Muscle of arm (tissue), 1 donor: ENCODE measurements at regions not wholly inside any gene's neighbourhood (a gene's known extent, or its start where the extent isn't known, plus 50 kb on each side); places are given as distances from the start of the nearest gene placed in this dataset.

Source experiments
- DNase-seq: peaks from one replicate; pipeline ENCODE4 v3.0.0-alpha.2; 2013

GRCh38 chr3:168514252-168514651, 418.5 kb upstream of the GOLIM4 start:
- no peak for DNase-seq

GRCh38 chr3:168512802-168513201, 417.1 kb upstream of the GOLIM4 start:
- DNase-seq = no peak

- DNase-seq = no peak
Observed at GRCh38 chr3:168511428-168512014, 415.8 kb upstream of the GOLIM4 start.

GRCh38 chr3:168506589-168506988, 410.9 kb upstream of the GOLIM4 start:
- no peak for DNase-seq

GRCh38 chr3:168501570-168501969, 405.8 kb upstream of the GOLIM4 start:
- DNase-seq = no peak

- DNase-seq = no peak
Observed at GRCh38 chr3:168498194-168498593, 402.5 kb upstream of the GOLIM4 start.

- no peak for DNase-seq
Observed at GRCh38 chr3:168497741-168498140, 402.0 kb upstream of the GOLIM4 start.

- DNase-seq = no peak
Observed at GRCh38 chr3:168497183-168497582, 401.5 kb upstream of the GOLIM4 start.

GRCh38 chr3:168495932-168496331, 400.2 kb upstream of the GOLIM4 start:
- no peak for DNase-seq

- no peak for DNase-seq
Observed at GRCh38 chr3:168495270-168495669, 399.5 kb upstream of the GOLIM4 start.

- no peak for DNase-seq
Observed at GRCh38 chr3:168493412-168494205, 397.9 kb upstream of the GOLIM4 start.

- DNase-seq = no peak
Observed at GRCh38 chr3:168490981-168491380, 395.3 kb upstream of the GOLIM4 start.

GRCh38 chr3:168489301-168489700, 393.6 kb upstream of the GOLIM4 start:
- no peak for DNase-seq

GRCh38 chr3:168485936-168486335, 390.2 kb upstream of the GOLIM4 start:
- DNase-seq = no peak

- DNase-seq = no peak
Observed at GRCh38 chr3:168476360-168476980, 380.7 kb upstream of the GOLIM4 start.

GRCh38 chr3:168475704-168476103, 380.0 kb upstream of the GOLIM4 start:
- DNase-seq = no peak

GRCh38 chr3:168473334-168473890, 377.7 kb upstream of the GOLIM4 start:
- no peak for DNase-seq

GRCh38 chr3:168472783-168473182, 377.1 kb upstream of the GOLIM4 start:
- no peak for DNase-seq

GRCh38 chr3:168470380-168470779, 374.7 kb upstream of the GOLIM4 start:
- no peak for DNase-seq

- DNase-seq = no peak
Observed at GRCh38 chr3:168469436-168469835, 373.7 kb upstream of the GOLIM4 start.

GRCh38 chr3:168467115-168467714, 371.5 kb upstream of the GOLIM4 start:
- peak; percentile 22 for DNase-seq

- DNase-seq = no peak
Observed at GRCh38 chr3:168461793-168462192, 366.1 kb upstream of the GOLIM4 start.
